ENCODE measurements at regions not wholly inside any gene's neighbourhood (a gene's known extent, or its start where the extent isn't known, plus 50 kb on each side); places are given as distances from the start of the nearest gene placed in this dataset.
A peak's percentile ranks its signal among the peaks of the same experiment; 100 is the strongest.
"Not testable (repeated sequence)": the region's sequence is repeated elsewhere in the genome, so short reads cannot be mapped to it uniquely, and the experiment has no call there.

DNA sequence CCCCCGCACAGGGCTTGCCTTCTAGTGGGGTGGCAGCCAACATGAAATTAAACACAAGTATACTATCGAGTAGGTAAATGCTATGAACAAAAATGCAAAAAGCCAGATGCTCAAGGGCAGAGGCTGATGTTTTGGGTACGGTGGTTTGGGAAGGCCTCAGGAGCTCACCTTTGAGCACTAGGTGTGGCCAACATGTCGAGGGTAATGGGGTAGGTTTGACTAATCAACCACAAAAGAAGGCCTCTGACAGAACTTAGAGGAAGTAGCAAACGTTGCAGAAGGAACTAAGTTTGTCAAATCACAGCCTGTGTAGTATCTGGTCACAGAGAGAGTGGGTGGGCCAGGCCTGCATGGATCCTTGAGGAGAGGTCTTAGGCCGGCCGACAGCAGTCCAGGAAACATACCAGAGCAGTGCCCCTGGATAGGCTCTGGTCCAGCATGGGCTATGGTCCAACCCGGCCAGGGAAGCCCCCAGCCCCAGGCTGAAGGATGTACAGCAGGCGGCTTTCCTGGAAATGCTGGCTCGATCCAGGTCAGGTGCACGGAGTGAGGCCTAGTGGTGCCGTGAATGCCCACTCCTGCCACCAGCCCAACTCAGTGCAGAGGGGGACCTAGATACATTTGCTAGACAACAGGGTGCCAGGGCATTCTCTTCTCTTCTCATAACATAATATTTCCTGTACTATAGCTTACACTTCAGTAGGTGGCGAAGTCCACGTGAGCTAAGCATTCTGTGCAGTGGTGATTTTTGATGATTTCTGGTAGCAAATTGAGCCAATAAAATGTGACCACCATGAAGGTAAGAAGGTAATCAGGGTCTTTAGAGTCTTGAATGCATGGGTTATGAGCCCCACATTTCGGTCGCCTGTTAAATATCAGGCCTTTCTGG, 56.3 kb upstream of the CD93 start:
- Histone ChIP-seq H3K9me3 (no peaks in the 10 kb centered on the region), H3K36me3 (replicated peaks in 1 of 2; ENCODE audit: insufficient read depth in 1 of 2, low read depth in 2 of 2) (no peaks in the 10 kb centered on the region), H3K4me1 (no peaks in the 10 kb centered on the region), H3K27me3 (no peaks in the 10 kb centered on the region), H3K4me3 (no peak overlapping the region), H3K27ac (peak overlapping the region in 2 of 4 donors; percentile 25 to 67)
- WGBS, 2 donors: 72 to 82% methylated on average over 15 to 16 of the region's 16 CpGs
- ATAC-seq: no peak
- TF ChIP-seq, protein P1, sequence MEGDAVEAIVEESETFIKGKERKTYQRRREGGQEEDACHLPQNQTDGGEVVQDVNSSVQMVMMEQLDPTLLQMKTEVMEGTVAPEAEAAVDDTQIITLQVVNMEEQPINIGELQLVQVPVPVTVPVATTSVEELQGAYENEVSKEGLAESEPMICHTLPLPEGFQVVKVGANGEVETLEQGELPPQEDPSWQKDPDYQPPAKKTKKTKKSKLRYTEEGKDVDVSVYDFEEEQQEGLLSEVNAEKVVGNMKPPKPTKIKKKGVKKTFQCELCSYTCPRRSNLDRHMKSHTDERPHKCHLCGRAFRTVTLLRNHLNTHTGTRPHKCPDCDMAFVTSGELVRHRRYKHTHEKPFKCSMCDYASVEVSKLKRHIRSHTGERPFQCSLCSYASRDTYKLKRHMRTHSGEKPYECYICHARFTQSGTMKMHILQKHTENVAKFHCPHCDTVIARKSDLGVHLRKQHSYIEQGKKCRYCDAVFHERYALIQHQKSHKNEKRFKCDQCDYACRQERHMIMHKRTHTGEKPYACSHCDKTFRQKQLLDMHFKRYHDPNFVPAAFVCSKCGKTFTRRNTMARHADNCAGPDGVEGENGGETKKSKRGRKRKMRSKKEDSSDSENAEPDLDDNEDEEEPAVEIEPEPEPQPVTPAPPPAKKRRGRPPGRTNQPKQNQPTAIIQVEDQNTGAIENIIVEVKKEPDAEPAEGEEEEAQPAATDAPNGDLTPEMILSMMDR (IDR thresholded peaks at IDR 0.05): no peak
- DNase-seq: no peak
- intact Hi-C loops (cut with DNase I): no loop called here

DNA sequence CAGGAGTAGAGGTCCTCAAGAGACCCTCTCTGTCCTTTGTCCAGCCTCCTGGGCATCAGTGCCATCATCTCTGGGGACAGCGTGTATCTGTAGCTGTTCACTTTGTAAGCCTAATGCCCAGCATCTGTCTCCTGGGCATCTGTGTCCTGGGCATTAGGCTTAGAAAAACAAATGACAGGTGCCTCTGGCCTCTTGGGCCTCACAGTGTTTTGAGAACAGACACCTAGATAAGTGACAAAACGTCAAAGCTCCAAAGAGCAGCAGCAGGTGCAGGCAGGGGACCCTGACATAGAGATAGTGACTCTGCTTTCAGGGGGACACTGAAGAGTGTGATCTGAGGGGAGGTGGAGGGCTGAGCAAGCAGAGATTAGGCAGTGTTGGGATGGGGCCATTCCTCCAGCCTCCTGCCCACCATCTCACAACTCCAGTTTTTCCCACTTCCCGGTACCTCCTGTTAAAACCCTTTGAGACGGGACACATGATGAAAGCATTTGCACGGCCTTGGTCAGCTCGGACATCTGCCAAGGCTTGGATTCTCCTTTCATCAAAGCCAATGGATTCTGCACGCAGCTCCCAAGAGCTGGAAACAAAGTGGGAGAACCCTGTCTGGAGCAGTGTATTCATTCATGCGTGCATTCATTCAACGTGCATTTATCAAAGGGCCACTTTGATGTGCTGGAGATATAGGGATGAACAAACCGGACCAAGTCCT, 55.5 kb upstream of the CD93 start:
- DNase-seq (peak in 1 of 4 donors; percentile 4), ATAC-seq (no peak)
- H3K4me3 ChIP-seq: no peak overlapping the region
- TF ChIP-seq, protein P1 (IDR thresholded peaks at IDR 0.05): no peak
- no peak for TF ChIP-seq POLR2A (IDR thresholded peaks at IDR 0.05)
- H3K9me3 ChIP-seq: no peaks in the 10 kb centered on the region
- no peaks in the 10 kb centered on the region for H3K36me3 ChIP-seq (replicated peaks in 1 of 2; ENCODE audit: insufficient read depth in 1 of 2, low read depth in 2 of 2)
- no peaks in the 10 kb centered on the region for H3K4me1 ChIP-seq
- intact Hi-C loops (cut with DNase I): no loop called here
- WGBS, 2 donors: 77 to 78% methylated on average over 10 of the region's 10 CpGs
- no peak overlapping the region for H3K27ac ChIP-seq
- no peaks in the 10 kb centered on the region for H3K27me3 ChIP-seq

DNA sequence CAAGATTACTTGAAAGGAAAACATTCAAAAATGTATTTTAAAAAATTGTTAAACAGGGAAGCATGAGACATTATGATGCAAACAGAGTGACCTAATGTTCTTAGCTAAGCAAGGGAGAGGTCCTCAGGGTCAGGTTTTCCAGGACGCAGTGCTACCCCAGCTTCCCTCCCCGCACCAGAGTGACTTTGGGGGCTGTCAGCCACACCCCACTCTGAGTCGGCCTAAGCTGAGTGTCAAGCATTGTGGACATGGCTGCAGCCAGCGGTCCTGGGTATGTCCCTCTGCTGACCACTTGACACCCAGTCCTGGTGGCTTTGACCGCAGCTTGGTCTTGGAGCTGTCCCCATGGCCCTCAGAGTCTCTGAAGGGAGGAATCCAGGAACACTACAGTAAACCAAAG, 54.9 kb upstream of the CD93 start:
- Histone ChIP-seq H3K9me3 (no peaks in the 10 kb centered on the region), H3K36me3 (replicated peaks in 1 of 2; ENCODE audit: insufficient read depth in 1 of 2, low read depth in 2 of 2) (no peaks in the 10 kb centered on the region), H3K4me1 (no peaks in the 10 kb centered on the region), H3K4me3 (no peak overlapping the region), H3K27me3 (no peaks in the 10 kb centered on the region), H3K27ac (no peak overlapping the region)
- intact Hi-C loops (cut with DNase I): no loop called here
- DNase-seq (peak in 1 of 4 donors; percentile 5), ATAC-seq (no peak)
- 83 to 84% methylated on average over 5 of the region's 5 CpGs for WGBS, 2 donors
- TF ChIP-seq, protein P1 (IDR thresholded peaks at IDR 0.05): no peak
- no peak for TF ChIP-seq POLR2A (IDR thresholded peaks at IDR 0.05)

DNA sequence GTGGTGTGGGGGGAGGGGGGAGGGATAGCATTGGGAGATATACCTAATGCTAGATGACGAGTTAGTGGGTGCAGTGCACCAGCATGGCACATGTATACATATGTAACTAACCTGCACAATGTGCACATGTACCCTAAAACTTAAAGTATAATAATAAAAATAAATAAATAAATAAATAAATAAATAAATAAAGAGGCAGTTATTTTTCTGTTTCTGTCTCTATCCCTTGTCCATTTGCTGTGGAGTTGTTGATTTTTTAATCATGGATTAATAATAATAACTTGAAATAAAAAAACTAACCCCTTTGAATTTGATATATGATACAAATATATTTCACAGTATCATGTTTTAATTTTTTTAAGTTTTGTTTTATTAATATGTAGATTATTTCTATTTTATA, 53.9 kb upstream of the CD93 start:
- H3K4me1 ChIP-seq; H3K9me3 ChIP-seq; H3K36me3 ChIP-seq (replicated peaks in 1 of 2; ENCODE audit: insufficient read depth in 1 of 2, low read depth in 2 of 2); intact Hi-C loops (cut with DNase I); H3K4me3 ChIP-seq; H3K27ac ChIP-seq; H3K27me3 ChIP-seq; ATAC-seq; DNase-seq: not testable (repeated sequence)
- 88 to 93% methylated on average over 1 of the region's 1 CpG for WGBS, 2 donors

DNA sequence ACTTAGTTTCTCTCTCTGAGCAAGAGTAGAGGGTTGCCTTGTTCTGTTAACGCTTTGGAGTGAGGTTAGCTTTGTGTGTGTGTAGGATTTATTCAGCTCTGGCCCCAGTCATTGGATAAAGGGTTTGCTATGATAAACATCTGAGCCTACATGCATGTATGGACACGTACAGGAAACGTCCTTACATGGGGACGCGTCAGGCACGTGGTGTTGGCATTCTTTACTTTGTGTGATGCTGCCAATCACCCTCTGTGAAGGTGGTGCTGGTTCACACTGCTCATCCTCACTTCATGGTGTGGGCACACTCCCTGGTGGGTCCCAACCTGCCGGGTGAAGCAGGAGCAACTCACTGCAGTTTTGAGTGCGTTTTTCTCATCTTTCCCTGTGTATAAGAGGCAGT, 53.4 kb upstream of the CD93 start:
- H3K27me3 ChIP-seq: no peaks in the 10 kb centered on the region
- H3K4me3 ChIP-seq: no peak overlapping the region
- no peaks in the 10 kb centered on the region for H3K4me1 ChIP-seq
- ATAC-seq: no peak
- WGBS, 2 donors: 62 to 81% methylated on average over 8 of the region's 8 CpGs
- H3K9me3 ChIP-seq: no peaks in the 10 kb centered on the region
- no peak overlapping the region for H3K27ac ChIP-seq
- intact Hi-C loops (cut with DNase I): no loop called here
- peak in 1 of 4 donors; percentile 2 for DNase-seq
- no peaks in the 10 kb centered on the region for H3K36me3 ChIP-seq (replicated peaks in 1 of 2; ENCODE audit: insufficient read depth in 1 of 2, low read depth in 2 of 2)
- TF ChIP-seq, protein P1 (IDR thresholded peaks at IDR 0.05): no peak
- no peak for TF ChIP-seq POLR2A (IDR thresholded peaks at IDR 0.05)
